Kidney (tissue), 13 donors: ENCODE measurements at regions not wholly inside any gene's neighbourhood (a gene's known extent, or its start where the extent isn't known, plus 50 kb on each side); places are given as distances from the start of the nearest gene placed in this dataset.

Source experiments
- DNase-seq, 5 donors: peaks; one replicate each; pipeline ENCODE4 v3.0.0-alpha.2; 2013 to 2020
- FAIRE-seq: peaks from 2 replicates; lab custom pipeline; 2012; peaks lifted over from hg19 to GRCh38; lab: Jason Lieb, UNC
- H3K27ac ChIP-seq, 2 donors: one replicate each; pipeline ENCODE4 v1.7.0; 2013; ENCODE audit warnings: low read depth in 2 of 2, low read length in 2 of 2, inconsistent platforms in 1 of 2
- H3K27me3 ChIP-seq: one replicate; pipeline ENCODE4 v1.7.1; 2013; ENCODE audit warnings: low read length, inconsistent platforms; ENCODE audit not compliant: control insufficient read depth, insufficient read depth
- H3K36me3 ChIP-seq, 3 donors: one replicate each; pipeline versions ENCODE4 v1.7.0 to v1.7.1; 2013; ENCODE audit warnings: low read length in 3 of 3, control low read depth in 1 of 3, inconsistent platforms in 1 of 3; ENCODE audit not compliant: insufficient read depth in 3 of 3, control insufficient read depth in 2 of 3
- H3K4me1 ChIP-seq, 3 donors: one replicate each; pipeline versions ENCODE4 v1.7.0 to v1.7.1; 2013; ENCODE audit warnings: low read length in 3 of 3, inconsistent platforms in 1 of 3, low read depth in 1 of 3; ENCODE audit not compliant: control insufficient read depth in 2 of 3, insufficient read depth in 2 of 3
- H3K4me3 ChIP-seq, 3 donors: one replicate each; pipeline versions ENCODE4 v1.7.0 to v1.8.1; 2013; ENCODE audit warnings: low read length in 3 of 3, control low read depth in 1 of 3, inconsistent platforms in 1 of 3
- H3K9ac ChIP-seq, 3 donors: one replicate each; pipeline versions ENCODE4 v1.7.0 to v1.7.1; 2013; ENCODE audit warnings: low read length in 3 of 3, control low read depth in 1 of 3, inconsistent platforms in 1 of 3
- H3K9me3 ChIP-seq, 3 donors: one replicate each; pipeline versions ENCODE4 v1.7.0 to v1.7.1; 2013; ENCODE audit warnings: low read length in 3 of 3, control low read depth in 1 of 3, inconsistent platforms in 1 of 3; ENCODE audit not compliant: control insufficient read depth in 2 of 3, insufficient read depth in 1 of 3
- intact Hi-C: fragments of 100-400 bp; cut with DNase I; formaldehyde crosslinking; loops from one replicate; pipeline ENCODE4 v1.11.1; 2022
- TF ChIP-seq, protein P1 (sequence below): IDR thresholded peaks from 3 replicates; pipeline ENCODE4 v1.5.1; 2012; ENCODE audit warnings: mild to moderate bottlenecking, moderate library complexity, borderline replicate concordance; ENCODE audit not compliant: insufficient read depth; ENCODE audit errors: extremely low read depth
- donor health status: control.
- donor health status: control.
- donor health status: control.
- donor health status: control.
- donor health status: control.
- donor health status: DM: yes; HTN: yes; CAD: no.
- donor health status: Normal renal cell carcinoma (clear cell type).

DNA sequence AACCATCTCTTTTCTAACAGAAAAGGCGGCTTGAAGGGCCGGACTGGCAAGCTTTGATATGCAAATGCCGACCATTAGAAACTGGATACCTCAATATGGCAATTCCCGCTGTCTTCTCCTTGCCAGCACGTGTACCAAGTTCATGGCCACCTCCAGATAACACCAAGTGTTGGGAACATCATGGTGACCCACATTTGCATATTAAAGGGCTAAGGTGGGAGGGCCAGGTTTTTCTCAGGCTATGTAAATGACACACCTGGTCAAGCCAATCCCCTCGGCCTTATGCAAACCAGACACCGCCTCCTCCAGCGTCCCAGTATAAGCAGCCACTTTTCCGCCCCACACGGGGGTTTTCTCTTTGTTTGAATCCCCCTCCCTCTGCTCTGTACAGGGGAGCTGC lies 110.7 kb downstream of the DACT2 start:
- intact Hi-C loops: no loop called here
- TF ChIP-seq, protein P1, sequence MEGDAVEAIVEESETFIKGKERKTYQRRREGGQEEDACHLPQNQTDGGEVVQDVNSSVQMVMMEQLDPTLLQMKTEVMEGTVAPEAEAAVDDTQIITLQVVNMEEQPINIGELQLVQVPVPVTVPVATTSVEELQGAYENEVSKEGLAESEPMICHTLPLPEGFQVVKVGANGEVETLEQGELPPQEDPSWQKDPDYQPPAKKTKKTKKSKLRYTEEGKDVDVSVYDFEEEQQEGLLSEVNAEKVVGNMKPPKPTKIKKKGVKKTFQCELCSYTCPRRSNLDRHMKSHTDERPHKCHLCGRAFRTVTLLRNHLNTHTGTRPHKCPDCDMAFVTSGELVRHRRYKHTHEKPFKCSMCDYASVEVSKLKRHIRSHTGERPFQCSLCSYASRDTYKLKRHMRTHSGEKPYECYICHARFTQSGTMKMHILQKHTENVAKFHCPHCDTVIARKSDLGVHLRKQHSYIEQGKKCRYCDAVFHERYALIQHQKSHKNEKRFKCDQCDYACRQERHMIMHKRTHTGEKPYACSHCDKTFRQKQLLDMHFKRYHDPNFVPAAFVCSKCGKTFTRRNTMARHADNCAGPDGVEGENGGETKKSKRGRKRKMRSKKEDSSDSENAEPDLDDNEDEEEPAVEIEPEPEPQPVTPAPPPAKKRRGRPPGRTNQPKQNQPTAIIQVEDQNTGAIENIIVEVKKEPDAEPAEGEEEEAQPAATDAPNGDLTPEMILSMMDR: no peak
- FAIRE-seq: no peak
- DNase-seq: peak in 1 of 5 donors; percentile 51
- Histone ChIP-seq H3K9me3 (no peaks in the 10 kb centered on the region), H3K36me3 (no peaks in the 10 kb centered on the region), H3K4me1 (peaks cover 0 to 8% (median 3%) of the 10 kb centered on the region in 3 donors), H3K27ac (no peak overlapping the region), H3K4me3 (no peak overlapping the region), H3K27me3 (peaks cover 2% of the 10 kb centered on the region), H3K9ac (no peak overlapping the region)

DNA sequence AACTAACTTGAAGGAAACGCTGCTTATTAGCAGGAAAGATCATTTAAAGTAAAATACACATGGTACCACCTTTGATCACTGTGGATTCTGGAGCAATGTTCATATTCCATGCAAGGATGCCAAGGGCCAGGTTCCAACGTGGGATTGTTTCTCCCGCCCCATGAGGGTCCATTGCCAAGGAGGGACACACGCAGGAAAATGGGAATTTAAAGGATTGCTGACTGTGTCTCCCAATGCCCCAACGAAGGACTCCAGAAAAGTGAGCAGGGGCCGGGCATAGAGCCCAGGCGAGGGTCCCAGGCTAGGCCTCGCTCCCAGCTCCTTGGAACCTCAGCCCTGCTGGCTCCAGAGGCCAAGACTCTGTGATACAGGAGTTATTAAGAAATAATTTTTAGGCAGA lies 111.2 kb downstream of the DACT2 start:
- Histone ChIP-seq H3K4me3 (no peak overlapping the region), H3K27me3 (peaks cover 2% of the 10 kb centered on the region), H3K36me3 (no peaks in the 10 kb centered on the region), H3K9me3 (no peaks in the 10 kb centered on the region), H3K4me1 (peaks cover 0 to 8% (median 3%) of the 10 kb centered on the region in 3 donors), H3K9ac (no peak overlapping the region), H3K27ac (no peak overlapping the region)
- FAIRE-seq (no peak), DNase-seq (no peak)
- TF ChIP-seq, protein P1: no peak
- intact Hi-C loops: no loop called here

DNA sequence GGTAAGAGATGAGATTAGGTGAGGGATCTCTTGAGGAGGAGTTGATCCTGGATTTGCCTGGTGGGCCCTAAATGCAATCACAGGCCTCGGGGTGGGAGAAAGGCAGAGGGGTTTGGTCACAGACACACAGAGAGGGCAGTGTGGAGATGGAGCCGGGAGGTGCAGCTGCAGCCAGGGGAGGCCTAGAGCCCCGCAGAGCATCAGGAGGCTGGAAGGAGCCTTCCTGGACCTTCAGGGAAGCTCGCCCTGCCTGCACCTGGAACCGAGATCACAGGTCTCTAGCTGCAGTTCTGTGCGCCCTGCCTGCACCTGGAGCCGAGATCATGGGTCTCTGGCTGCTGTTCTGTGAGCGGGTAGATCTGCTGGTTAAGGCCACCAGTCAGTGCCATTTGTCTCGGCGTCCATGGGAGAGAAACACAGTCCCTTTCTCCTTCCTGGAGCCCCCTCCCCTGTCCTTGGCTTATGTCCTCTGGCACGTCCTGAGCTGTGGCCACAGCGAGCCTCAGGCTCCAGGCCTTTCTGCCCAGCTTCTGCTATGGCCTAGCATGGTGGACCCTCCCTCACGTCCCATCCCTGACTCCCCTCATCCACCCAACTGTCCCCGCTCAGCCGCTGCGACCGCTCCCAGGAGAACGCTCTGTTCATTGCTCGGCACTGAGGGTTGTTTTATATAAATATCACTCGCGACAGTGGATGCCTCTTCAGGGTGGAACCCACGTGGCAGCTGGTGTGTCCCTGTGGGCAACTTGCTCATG lies 112.0 kb downstream of the DACT2 start:
- H3K27ac ChIP-seq: no peak overlapping the region
- DNase-seq (peak in 1 of 5 donors; percentile 66), FAIRE-seq (no peak)
- no peak overlapping the region for H3K9ac ChIP-seq
- no peak overlapping the region for H3K4me3 ChIP-seq
- TF ChIP-seq, protein P1: no peak
- H3K27me3 ChIP-seq: peaks cover 2% of the 10 kb centered on the region
- no peaks in the 10 kb centered on the region for H3K36me3 ChIP-seq
- no peaks in the 10 kb centered on the region for H3K9me3 ChIP-seq
- intact Hi-C loops: no loop called here
- peaks cover 0 to 8% (median 3%) of the 10 kb centered on the region in 3 donors for H3K4me1 ChIP-seq
